GM18499 (cell line): ENCODE measurements at regions not wholly inside any gene's neighbourhood (a gene's known extent, or its start where the extent isn't known, plus 50 kb on each side); places are given as distances from the start of the nearest gene placed in this dataset.

Experiments
- ATAC-seq: cut with Tn5 transposase; IDR thresholded peaks from one replicate; pipeline ENCODE4 v1.9.1; 2021; ENCODE audit warnings: moderate number of reproducible peaks; ENCODE audit not compliant: insufficient read depth, unreplicated experiment

DNA sequence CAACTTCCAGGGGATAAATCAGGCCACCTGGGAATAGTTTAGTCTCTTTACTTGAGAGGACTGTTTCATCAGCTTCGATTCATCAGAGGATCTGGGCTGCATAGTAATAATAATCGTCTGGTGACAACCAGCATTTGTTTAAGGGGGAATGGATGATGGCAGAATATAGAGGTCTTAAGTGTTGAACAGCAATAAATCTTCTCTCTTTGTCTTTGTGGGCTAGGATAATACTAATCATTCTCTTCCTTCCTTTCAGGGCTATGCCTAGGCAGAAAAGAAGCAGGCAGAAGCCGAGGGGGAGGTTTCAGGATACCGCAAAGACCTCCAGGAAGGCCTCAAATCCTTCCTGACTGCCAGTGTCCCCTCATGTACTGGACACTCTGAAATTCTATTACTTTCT lies 150.4 kb upstream of the GAREM1 start:
- no peak for ATAC-seq

DNA sequence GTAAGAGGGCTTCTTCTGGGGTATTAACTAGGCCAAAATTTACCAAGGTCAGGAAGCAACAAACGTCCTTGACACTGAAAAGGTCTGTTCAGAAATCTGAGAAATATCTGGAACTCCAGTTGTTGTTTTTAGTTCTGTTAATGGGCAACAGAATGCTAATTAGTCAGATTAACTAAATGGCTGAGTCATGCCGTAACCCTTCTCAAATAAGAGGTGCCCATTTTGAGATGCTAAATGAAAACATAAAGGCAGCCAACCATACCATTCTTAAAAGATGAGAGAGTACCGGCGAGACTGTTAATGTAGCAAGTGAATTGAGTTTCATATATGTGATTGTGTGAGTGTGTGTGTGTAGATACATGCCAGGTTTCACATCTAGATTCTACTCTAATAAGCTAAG lies 147.9 kb upstream of the GAREM1 start:
- ATAC-seq: no peak

DNA sequence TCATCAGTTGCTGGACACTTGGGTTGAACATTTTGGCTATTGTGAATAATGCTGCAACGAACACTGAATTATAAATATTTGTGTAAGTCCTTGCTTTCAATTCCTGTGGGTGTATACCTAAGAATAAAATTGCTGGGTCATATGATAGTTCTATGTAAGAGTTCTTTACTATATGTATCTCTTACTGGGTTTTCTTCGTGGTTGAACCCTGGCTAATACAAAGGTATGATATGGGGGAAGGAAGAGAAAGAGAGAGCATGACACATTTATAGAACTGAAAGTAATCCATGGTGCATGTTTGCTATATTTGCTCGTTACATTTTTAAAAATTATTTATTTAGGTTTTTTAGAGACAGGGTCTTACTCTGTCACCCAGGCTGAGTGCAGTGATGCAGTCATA lies 143.1 kb upstream of the GAREM1 start:
- ATAC-seq: no peak

DNA sequence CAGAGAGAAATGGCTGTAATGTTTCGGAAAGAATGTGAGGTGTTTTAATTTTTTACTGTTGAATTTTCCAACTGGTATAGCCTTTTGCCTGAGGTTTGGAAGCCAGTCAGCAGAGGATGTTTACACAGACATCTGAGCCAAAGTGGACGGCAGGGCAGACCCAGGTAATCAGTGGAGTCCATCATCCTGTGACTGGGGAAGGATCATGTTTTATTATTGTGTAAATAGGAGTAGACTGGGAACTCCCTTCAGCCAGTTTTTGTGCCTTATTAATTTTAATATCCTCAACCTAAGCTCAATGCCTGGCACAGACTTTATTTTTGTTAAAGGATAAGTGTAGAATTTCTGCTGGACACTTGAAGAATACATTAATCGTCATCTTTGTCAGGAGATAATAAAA lies 142.0 kb upstream of the GAREM1 start:
- ATAC-seq: no peak

DNA sequence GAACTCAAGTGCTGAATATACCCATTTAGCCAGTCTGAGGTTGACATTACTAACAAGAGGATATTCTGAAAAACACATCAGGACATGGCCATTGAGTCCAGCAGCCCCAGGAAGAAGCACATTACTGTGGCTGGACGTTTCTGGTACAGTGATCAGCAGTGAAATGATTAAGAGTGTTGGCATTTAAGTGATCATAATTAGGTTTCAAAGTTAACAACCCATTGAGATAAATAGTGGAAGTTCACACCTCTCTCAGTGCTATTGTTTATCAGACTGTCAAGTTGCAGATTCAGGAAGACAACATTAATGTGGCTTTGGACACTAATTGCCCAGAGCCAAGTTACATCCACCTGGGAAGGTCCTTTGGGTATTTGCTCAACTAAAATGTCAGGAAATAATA lies 139.5 kb upstream of the GAREM1 start:
- no peak for ATAC-seq

DNA sequence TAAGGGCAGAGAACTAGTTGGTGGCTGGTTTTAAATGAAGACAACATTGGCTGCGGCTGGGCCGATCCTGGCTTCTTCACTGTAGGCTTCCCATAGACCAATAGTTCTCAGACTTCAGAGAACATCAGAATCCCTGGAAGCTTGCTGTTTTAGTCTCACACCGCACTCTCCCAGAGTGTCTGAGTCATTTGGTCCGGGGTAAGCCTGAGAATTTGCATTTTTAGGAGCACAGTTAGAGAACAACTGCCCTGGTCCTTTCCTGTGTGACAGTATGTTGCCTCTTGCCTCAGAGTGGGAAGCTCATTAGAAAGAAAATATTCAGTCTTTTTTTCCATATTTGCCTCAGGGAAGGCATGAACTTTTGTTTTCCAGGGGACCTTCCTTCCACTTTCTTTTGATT lies 137.1 kb upstream of the GAREM1 start:
- no peak for ATAC-seq

DNA sequence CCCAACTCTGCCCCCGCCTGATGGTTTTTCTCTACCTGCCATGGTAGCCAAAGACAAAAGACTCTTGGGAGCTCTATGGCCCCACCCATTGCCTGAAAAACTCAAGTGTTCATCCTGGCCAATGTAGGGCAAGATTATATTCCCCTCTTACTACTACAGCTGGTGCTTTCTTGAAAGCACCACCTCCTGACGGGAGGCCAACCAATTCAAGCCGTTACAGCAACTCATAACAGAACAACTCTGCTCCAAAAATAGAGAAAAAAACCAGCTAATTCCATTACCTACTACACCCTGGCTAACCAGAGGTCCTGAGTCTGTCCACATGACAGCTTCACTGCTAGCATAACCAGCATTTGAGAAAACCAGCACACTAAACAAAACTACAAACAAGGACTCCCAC lies 127.5 kb upstream of the GAREM1 start:
- ATAC-seq: peak; percentile 66

DNA sequence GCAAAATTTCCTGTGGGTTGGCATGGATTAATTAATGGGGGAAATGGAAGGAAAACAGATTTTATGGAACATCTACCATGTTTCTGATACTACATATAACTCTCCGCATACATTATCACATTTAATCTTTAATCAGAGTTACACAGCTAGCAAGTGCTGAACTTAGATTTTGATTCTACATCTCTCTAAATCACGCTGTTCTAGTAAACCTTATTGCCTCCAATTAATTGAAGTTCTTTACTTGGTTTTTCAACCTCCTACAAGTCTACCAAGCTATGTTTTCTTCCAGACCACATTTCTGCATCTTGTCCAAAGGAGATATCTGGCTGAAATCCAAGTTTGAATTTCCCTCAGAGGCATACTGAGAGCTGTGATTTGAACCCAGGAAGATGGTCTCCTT lies 125.8 kb upstream of the GAREM1 start:
- ATAC-seq: no peak

DNA sequence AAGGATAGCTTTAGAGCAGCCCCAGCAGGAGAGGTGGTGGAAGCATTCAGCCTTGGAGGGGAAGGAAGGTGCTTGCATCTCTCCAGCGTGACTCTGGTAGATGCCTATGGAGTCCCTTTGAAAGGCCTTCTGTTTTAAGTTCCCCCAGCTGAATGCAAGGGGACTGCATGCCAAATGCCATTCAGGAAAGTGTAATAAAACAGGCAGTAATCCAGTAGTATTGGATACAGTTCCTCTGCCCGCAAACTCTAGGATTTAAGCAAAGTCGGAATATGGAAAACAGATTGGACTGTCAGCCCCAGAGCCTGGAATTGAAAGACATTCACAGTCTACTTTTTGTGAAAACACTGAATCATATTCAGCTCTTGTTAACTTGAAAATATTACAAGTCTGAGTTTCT lies 125.2 kb upstream of the GAREM1 start:
- ATAC-seq: no peak

DNA sequence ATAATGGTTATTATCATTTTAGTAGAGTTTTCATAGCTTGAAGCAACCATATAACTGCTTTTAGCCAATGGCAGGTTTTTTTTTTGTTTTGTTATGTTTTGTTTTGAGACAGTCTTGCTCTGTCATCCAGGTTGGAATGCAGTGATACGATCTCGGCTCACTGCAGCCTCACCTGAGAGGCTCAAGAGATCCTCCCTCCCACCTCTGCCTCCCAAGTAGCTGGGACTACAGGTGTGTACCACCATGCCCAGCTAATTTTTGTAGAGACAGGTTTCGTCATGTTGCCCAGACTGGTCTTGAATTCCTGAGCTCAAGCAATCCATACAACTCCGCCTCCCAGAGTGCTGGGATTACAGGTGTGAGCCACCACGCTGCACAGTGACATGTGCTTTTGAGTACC lies 117.5 kb upstream of the GAREM1 start:
- no peak for ATAC-seq

DNA sequence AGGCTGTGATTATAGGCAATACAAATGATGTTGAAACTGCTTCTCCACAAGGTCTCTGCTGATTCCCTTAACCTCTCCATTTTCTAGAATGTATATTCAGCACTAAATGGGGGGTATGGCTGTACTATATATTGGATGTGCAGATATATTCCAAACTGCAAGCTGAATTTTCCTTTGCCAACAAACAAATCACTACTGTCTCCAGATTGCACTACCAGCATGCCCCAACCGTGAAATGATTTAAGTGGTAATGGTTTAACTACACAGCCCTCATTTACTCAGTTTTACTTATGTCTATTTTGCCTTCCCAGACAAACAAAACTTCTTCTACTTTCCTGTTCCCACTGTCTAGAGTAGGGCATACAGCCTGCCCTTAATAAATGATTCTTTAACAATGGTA lies 112.7 kb upstream of the GAREM1 start:
- ATAC-seq: no peak

DNA sequence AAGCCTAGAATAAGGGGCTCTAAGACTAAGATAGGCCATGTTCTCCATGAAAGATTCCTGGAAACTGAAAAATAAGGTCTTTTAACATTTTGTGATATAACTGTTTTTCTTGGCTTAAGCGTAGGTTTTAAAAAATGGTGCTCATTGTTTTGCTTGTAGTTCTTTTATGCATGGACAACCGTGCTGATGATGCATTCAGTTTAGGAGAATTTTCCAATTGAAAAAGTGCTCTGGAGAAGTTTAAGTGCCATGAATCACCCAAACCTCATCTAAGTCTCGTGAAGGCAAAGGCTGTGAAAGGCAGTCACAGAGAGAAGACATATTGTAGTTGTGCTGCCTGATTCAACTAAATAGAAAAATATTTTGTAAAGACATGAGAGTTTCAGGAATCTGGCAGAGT lies 111.8 kb upstream of the GAREM1 start:
- no peak for ATAC-seq

DNA sequence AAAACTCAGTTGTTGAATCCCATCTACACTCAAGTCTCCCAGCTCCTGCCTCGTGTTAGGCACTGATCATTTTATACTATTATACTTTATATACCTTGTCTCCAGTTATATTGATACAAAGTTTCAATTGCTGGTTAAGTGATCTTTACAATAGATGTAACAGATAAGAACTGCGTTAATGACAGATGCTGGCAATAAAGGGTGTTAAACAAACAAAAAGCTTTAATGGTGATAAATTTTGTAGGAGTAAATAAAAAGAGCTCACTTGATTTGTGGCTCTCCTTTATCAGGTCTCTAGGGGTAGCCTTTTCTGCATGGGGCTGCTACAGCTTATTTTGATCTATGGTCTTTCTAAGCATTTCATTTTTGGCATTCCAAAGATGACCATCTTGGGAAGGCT lies 106.9 kb upstream of the GAREM1 start:
- no peak for ATAC-seq

DNA sequence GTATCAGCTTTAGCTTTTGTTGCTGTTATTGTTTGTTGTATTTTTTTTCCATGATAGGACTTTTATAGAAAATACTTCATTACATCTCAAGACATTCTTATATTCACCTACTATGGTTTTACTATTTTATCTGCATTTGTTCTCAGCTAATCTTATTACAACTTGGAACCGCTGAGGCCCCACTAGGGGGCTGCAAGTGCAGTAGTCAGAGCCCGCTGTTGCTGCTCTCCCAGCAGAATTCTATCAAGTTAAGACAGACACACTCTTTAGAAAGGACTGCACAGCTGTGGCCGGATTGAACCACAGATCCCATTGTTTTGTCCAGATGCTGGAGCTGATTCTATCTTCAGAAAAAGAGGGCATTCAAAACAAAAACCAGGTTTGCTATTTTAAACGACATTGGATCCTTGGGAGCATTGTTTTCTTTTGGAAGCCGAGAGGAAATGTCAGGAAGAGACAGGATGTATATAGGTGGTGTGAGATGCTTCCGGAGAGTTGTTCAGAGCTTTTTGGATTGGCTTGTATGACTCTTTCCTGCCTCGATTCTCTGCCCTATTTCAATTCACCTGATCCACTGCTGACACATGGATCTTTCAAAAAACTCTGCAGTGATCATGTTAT lies 105.7 kb upstream of the GAREM1 start:
- no peak for ATAC-seq

DNA sequence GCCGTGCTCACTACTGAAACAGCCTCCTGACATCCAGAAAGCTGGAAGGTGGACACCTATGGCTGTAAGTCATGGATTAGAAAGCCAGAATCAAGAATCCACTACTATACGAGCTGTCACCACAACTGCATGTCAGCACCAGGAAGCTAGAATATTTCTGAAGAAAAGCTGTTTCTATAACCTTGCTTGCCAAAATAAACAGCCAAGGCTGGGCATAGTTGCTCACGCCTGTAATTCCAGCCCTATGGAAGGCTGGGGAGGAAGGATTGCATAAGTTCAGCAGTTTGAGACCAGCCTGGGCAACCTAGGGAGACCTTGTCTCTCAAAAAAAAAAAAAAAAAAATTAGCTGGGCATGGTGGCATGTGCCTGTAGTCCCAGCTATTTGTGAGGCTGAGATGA lies 96.3 kb upstream of the GAREM1 start:
- ATAC-seq: no peak

DNA sequence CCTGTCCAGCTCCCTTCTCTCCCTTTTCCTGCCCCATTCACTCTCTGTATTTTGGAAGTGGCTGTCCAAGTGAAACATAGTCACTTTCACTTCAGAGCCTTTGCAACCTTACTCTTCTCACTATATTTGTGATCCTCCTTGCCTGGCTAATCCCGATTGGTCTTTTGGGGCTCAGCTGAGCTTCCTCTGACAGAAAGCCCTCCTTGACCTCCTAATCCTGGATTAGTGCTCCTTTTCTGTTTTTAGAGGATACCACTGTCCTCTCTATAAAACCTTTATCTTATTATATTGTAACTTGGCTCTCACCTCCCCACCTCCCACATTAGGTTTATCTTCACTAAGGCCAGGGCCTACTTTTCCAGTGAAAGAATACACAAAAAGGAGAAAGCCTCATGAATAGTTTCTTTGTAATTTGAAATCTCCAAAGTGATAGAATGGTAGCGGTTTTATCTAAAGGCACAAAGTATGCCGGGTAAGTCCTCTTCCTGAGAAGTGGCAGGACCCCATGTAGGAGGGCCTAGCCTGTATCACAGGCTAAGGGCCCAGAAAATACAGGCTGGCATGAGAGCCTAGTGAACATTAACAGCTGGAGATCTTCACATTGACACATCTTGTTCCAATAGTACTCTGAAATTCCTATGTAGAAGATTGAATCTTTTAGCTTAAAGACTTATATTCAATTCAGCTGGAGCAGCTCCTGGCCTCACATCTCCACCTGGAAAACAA lies 83.1 kb upstream of the GAREM1 start:
- no peak for ATAC-seq

DNA sequence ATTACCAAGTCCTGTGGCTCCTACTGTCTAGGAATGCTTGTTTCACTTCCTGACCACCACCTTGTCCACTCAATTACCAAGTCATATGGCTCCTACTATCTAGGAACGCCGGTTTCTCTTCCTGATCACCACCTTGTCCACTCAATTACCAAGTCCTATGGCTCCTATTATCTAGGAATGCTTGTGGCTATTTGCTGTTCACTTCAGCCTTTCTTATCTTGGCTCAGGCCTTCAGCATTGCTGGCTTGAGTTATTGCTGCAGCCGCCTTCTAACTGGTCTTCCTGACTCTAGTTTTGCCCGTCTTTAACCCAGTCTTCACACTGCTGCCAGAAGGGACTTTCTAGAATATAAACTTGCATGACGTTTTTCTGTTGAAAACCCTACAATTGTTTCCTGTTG lies 82.5 kb upstream of the GAREM1 start:
- no peak for ATAC-seq

DNA sequence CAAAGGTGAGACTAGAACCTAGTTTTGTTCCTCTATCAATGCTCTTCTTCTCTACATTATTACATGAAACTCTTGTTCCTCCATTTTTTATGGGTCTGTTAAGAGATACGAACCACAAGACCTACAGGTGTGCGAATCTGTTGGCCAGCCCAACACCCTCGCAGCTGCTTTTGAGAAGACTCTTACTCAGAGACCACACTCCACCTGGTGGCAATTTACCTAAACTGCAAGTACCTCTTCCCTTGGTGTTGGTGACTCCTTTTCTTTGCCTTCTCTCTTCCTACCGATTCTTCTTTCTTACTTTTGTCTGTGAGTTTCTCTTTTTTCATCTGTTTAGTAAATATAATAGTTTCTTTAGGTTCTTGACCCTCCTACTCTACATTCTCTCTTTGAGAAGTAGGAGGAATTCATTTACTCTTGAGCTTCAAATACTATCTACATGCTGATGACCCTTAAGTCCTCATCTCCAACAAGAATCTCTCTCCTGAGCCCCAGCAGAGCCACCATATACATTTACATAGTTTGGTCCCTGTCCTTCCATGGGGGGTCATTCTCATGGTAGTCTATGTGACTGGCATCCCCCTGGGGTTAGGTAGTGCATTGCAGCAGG lies 81.8 kb upstream of the GAREM1 start:
- peak; percentile 77 for ATAC-seq

DNA sequence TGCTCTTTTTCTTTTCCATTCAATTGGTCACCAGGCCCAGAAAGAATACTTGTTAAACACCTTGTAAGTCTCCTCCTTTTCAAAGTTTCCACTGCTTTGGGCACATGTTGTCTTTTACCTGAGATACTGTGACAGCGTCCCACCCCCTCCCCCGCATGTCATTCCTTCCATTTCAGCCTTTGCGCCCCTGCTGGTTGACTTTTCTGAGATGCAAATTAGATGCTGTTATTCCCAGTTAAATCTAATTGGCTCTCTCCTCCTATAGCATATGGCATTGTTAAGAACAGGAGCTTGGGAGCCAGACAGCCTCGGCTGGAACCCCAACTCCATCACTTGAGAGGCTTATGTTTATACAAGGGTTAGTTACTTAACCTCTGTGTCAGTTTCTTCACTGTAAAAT lies 80.3 kb upstream of the GAREM1 start:
- no peak for ATAC-seq

DNA sequence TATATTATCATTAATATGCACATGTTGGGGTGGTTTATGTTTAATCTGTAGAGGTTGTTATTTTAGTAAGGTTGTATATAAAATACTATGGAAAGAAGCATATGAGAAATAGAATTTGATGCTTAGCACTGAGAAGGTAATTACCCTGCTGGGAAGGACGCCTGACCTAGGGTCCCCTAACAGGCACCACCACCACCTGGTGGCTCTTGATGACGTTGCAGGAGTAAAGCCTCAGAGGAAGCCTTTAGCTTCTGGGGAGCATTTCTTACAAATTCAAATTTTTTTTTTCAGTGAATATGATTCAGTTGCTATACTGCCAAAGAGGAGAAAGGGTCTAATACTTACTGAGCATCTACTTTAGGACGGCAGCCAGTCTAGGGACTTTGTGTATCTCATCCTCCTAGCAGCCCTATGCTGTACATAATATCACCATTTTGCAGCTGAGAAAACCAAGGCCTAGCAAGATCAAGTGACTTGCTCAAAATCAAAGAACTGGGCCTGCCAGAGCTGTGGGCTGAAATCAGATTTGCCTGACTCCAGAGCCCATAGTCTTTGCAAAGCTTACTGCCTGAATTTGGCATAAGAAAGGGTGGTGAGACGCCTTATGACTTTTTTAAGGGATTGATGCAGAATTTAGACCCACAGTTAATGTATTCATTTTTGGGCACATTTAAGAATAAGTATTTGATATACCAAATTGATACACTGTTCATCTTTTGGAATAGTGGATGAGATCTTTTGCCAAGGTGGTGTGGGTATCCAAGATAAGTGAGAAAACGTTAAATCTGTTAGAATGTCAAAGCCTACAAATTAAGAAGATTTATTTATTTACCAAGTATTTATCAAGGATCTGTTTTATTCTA lies 78.8 kb upstream of the GAREM1 start:
- ATAC-seq: no peak

DNA sequence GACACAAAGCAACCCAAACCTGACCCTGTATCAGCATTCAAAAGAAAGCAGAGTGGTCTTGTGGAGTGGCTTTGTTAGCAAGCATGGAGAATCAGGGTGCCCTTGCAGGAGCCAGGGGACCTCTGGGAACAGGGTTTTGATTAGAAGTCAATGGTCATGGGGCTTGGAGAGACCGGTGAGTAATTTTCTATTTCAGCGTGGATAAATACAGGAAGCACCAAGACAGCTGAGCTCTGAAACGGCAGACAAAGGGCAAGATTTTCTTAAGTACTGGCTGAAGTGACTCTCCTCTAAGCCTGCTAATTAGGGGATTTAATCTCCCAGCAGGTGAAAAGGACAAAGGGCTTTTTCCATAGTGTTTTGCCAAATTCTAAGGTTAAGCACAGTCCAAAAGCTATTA lies 78.0 kb upstream of the GAREM1 start:
- ATAC-seq: no peak
